Smooth muscle cell (in vitro differentiated cells): ENCODE measurements at regions not wholly inside any gene's neighbourhood (a gene's known extent, or its start where the extent isn't known, plus 50 kb on each side); places are given as distances from the start of the nearest gene placed in this dataset.

Experiments
- DNase-seq: peaks from one replicate; lab custom pipeline; 2025; ENCODE audit not compliant: unreplicated experiment; lab: John Stamatoyannopoulos, UW
- H2AFZ ChIP-seq: fragments of 200-600 bp; sonication (generic); 2 replicates; pipeline ENCODE4 v1.6.0; 2016; ENCODE audit warnings: antibody characterized with exemption, low read depth, mild to moderate bottlenecking
- H3F3A ChIP-seq: fragments of 200-600 bp; sonication (generic); 2 replicates; pipeline ENCODE4 v1.6.0; 2017; ENCODE audit warnings: antibody characterized with exemption, low read depth
- H3K27ac ChIP-seq: fragments of 200-600 bp; sonication (generic); 2 replicates; pipeline ENCODE4 v1.5.1; 2016; ENCODE audit warnings: low read depth, mild to moderate bottlenecking
- H3K27me3 ChIP-seq: fragments of 200-600 bp; sonication (generic); 2 replicates; pipeline ENCODE4 v1.6.1; 2016; ENCODE audit warnings: low read depth, mild to moderate bottlenecking
- H3K36me3 ChIP-seq: fragments of 200-600 bp; sonication (generic); 2 replicates; pipeline ENCODE4 v1.5.1; 2016; ENCODE audit warnings: low read depth
- H3K4me1 ChIP-seq: fragments of 200-600 bp; sonication (generic); 2 replicates; pipeline ENCODE4 v1.5.1; 2016; ENCODE audit warnings: low read depth
- H3K4me2 ChIP-seq: fragments of 200-600 bp; sonication (generic); 2 replicates; pipeline ENCODE4 v1.6.0; 2016; ENCODE audit warnings: mild to moderate bottlenecking
- H3K4me3 ChIP-seq: fragments of 200-600 bp; sonication (generic); 2 replicates; pipeline ENCODE4 v1.5.1; 2016; ENCODE audit warnings: mild to moderate bottlenecking
- H3K79me2 ChIP-seq: fragments of 200-600 bp; sonication (generic); 2 replicates; pipeline ENCODE4 v1.6.0; 2016; ENCODE audit warnings: low read depth, mild to moderate bottlenecking
- H3K9ac ChIP-seq: fragments of 200-600 bp; sonication (generic); 2 replicates; pipeline ENCODE4 v1.6.0; 2016; ENCODE audit warnings: low read depth
- H3K9me3 ChIP-seq: fragments of 200-600 bp; sonication (generic); replicated peaks from 2 replicates; pipeline ENCODE4 v1.5.1; 2016; ENCODE audit warnings: low read depth
- H4K20me1 ChIP-seq: fragments of 200-600 bp; sonication (generic); 2 replicates; pipeline ENCODE4 v1.6.0; 2016; ENCODE audit warnings: low read depth
- WGBS: methylation state at CpG from one replicate; pipeline ENCODE4 v1.1.7; 2016; ENCODE audit warnings: low lambda C conversion rate; 5-methylcytosine and 5-hydroxymethylcytosine counted together
- TF ChIP-seq, protein P1 (sequence below): fragments of 200-600 bp; sonication (generic); IDR thresholded peaks from 2 replicates; pipeline ENCODE4 v1.5.1; 2017; ENCODE audit warnings: borderline replicate concordance, mild to moderate bottlenecking, antibody characterized with exemption; ENCODE audit not compliant: insufficient read depth, poor library complexity, severe bottlenecking

DNA sequence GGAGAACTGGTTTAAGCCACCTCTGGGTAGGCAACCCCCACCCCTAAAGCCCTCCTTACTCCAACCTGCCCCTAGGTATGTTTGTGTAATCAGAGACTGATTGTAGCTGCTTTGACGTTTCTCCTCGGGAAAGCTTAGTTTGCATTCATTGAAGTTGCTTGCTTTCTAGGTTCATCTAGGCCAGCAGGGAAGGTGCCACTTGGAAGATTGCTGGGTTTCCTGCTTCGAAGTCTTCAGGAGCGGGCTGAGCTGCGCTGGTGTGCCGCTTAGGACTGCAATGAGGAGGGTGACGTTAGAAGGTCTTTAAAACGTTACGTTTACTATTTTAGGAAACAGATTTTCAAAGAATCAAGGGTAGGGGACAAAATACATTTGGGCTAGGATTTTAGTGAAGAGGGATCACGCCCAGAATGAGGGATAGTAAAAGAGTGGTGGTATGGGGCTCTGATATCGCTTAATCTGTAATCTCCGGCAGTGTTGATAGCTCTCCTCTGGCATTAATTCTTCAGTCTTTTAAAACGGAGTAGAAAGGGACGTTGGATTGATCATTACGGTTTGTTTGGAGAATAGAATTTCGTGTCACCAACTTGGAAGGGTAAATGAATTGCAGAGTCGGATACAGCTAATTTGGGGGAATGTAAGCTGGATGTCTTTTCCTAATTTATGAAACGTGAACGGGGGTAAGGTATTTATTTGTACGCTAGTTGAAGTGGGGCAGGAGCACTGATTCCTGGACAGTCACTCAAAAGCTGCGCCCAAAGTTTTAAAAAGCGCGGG lies 92.6 kb upstream of the PRDM1 start:
- peak overlapping the region; percentile 71 for H3K4me3 ChIP-seq
- peak overlapping the region; percentile 70 for H2AFZ ChIP-seq
- no peak for DNase-seq
- WGBS, result 2% methylated on average over 23 of the region's 23 CpGs
- H3K4me2 ChIP-seq, result peak overlapping the region; percentile 96
- H3K27me3 ChIP-seq, result peaks cover 79% of the 10 kb centered on the region
- H3K79me2 ChIP-seq, result no peaks in the 10 kb centered on the region
- peaks cover 21% of the 10 kb centered on the region for H3K4me1 ChIP-seq
- no peak overlapping the region for H3K9ac ChIP-seq
- no peaks in the 10 kb centered on the region for H3K9me3 ChIP-seq
- no peak overlapping the region for H3K27ac ChIP-seq
- TF ChIP-seq, protein P1, sequence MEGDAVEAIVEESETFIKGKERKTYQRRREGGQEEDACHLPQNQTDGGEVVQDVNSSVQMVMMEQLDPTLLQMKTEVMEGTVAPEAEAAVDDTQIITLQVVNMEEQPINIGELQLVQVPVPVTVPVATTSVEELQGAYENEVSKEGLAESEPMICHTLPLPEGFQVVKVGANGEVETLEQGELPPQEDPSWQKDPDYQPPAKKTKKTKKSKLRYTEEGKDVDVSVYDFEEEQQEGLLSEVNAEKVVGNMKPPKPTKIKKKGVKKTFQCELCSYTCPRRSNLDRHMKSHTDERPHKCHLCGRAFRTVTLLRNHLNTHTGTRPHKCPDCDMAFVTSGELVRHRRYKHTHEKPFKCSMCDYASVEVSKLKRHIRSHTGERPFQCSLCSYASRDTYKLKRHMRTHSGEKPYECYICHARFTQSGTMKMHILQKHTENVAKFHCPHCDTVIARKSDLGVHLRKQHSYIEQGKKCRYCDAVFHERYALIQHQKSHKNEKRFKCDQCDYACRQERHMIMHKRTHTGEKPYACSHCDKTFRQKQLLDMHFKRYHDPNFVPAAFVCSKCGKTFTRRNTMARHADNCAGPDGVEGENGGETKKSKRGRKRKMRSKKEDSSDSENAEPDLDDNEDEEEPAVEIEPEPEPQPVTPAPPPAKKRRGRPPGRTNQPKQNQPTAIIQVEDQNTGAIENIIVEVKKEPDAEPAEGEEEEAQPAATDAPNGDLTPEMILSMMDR, result no peak
- H3K36me3 ChIP-seq, result no peaks in the 10 kb centered on the region
- no peaks in the 10 kb centered on the region for H4K20me1 ChIP-seq
- H3F3A ChIP-seq, result no peaks in the 10 kb centered on the region

DNA sequence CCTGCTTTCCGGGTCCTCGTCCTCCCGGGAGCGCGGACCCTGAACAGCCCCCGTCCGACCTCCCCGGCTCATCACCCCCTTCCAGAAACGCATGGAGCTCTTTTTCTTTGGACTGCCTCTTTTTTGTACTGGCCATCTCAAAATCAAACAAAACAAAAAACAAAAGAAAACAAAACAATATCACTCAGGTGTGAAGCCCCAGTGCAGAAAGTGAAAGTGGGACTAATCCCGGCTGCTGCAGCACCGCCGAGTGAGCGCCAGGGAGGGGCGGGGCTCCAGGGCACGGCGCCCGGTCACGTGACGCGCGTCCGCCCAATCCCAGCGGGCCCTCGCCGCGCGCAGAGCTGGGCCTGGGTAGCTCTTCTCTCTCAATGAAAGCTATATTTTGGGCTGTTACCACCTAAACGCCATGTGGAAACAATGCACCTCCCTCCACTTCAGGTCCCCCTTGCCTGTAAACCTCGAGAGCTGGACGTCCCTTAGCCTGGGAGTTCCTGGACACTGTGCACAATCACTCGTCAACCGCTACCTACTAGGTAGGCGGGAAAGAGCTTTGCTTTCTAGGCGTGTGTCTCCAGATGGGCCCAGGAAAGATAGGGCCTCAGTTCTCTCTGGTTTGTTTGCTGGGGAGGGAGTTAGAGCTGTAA lies 93.7 kb upstream of the PRDM1 start:
- Histone ChIP-seq H3K4me3 (peak overlapping the region; percentile 75), H4K20me1 (no peaks in the 10 kb centered on the region), H3K27ac (no peak overlapping the region), H3K9me3 (no peaks in the 10 kb centered on the region), H3K4me1 (peaks cover 21% of the 10 kb centered on the region), H3K4me2 (peak overlapping the region; percentile 96), H3F3A (no peaks in the 10 kb centered on the region), H3K9ac (no peak overlapping the region), H2AFZ (peak overlapping the region; percentile 89), H3K27me3 (peaks cover 78% of the 10 kb centered on the region), H3K36me3 (no peaks in the 10 kb centered on the region), H3K79me2 (no peaks in the 10 kb centered on the region)
- peak; percentile 28 for DNase-seq
- 2% methylated on average over 34 of the region's 34 CpGs for WGBS
- TF ChIP-seq, protein P1, result no peak

DNA sequence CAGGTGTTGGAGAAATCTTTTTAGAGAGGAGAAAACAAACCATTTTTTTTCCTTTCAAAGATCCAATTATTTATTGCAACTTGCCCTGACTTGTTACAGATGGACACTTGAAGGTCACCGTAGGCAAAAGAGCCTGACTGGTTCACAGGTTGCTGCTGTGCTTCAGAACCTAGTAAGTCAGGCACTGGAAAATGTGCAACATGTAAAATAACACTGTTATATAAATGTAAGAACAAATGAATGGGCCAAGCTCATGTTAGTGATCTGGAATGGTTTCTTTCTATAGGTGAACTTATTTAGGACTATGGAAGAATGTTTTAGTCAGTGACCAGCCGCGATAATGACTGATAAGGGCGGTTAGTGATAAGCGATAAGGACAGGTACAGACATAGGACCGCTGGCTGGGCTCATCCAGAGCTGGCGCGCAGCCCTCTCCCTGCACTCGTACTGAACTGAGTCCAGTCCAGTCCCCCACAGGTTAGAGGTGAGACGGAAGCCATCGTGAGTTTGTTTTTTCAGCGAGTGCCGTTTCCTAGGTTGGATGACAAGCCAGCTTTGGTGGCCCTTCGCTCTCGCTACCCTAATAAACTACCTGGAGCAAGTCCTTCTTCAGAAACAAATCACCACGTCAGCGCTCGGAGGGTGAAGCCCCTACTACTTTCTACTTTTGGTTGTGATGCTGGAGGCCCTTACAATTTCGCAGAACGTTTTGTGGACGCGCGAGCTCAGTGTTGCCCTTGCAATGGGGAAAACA lies 94.4 kb upstream of the PRDM1 start:
- H3K4me3 ChIP-seq, result peak overlapping the region; percentile 75
- no peaks in the 10 kb centered on the region for H3K9me3 ChIP-seq
- peak overlapping the region; percentile 96 for H3K4me2 ChIP-seq
- H3K27ac ChIP-seq, result no peak overlapping the region
- no peaks in the 10 kb centered on the region for H3F3A ChIP-seq
- H4K20me1 ChIP-seq, result no peaks in the 10 kb centered on the region
- H3K36me3 ChIP-seq, result no peaks in the 10 kb centered on the region
- H3K27me3 ChIP-seq, result peaks cover 78% of the 10 kb centered on the region
- WGBS, result 6% methylated on average over 23 of the region's 23 CpGs
- H3K9ac ChIP-seq, result no peak overlapping the region
- no peaks in the 10 kb centered on the region for H3K79me2 ChIP-seq
- peaks cover 21% of the 10 kb centered on the region for H3K4me1 ChIP-seq
- H2AFZ ChIP-seq, result peak overlapping the region; percentile 89
- TF ChIP-seq, protein P1, result no peak
- no peak for DNase-seq
